H9 (cell line): ENCODE measurements at regions not wholly inside any gene's neighbourhood (a gene's known extent, or its start where the extent isn't known, plus 50 kb on each side); places are given as distances from the start of the nearest gene placed in this dataset.

Experiments used
- DNase-seq: peaks from one replicate; pipeline ENCODE4 v3.0.0-alpha.2; 2017
- H2AFZ ChIP-seq: one replicate; pipeline ENCODE4 v1.6.1; 2013; ENCODE audit warnings: mild to moderate bottlenecking, low read length, control low read depth, moderate library complexity
- H2AK5ac ChIP-seq: 2 replicates; pipeline ENCODE4 v1.6.1; 2013; ENCODE audit warnings: low read length, control low read depth, mixed read lengths; ENCODE audit not compliant: insufficient read length
- H2BK120ac ChIP-seq: one replicate; pipeline ENCODE4 v1.6.1; 2013; ENCODE audit warnings: low read depth, mild to moderate bottlenecking, low read length, control low read depth, inconsistent platforms; ENCODE audit not compliant: poor library complexity, severe bottlenecking
- H2BK12ac ChIP-seq: 2 replicates; pipeline ENCODE4 v1.6.1; 2013; ENCODE audit warnings: low read length, control low read depth, mixed read lengths, low read depth; ENCODE audit not compliant: insufficient read length
- H2BK15ac ChIP-seq: 2 replicates; pipeline ENCODE4 v1.6.1; 2013; ENCODE audit warnings: low read depth, low read length, control low read depth
- H2BK20ac ChIP-seq: one replicate; pipeline ENCODE4 v1.6.1; 2013; ENCODE audit warnings: low read depth, mild to moderate bottlenecking, low read length, control low read depth, inconsistent platforms; ENCODE audit not compliant: poor library complexity, severe bottlenecking
- H2BK5ac ChIP-seq: 2 replicates; pipeline ENCODE4 v1.6.1; 2013; ENCODE audit warnings: low read length, control low read depth, mixed read lengths; ENCODE audit not compliant: insufficient read length
- H3K14ac ChIP-seq: 2 replicates; pipeline ENCODE4 v1.6.1; 2013; ENCODE audit warnings: low read length, control low read depth; ENCODE audit not compliant: insufficient read depth
- H3K18ac ChIP-seq: 2 replicates; pipeline ENCODE4 v1.6.1; 2013; ENCODE audit warnings: low read depth, mild to moderate bottlenecking, mixed read lengths, low read length, control low read depth; ENCODE audit not compliant: insufficient read length
- H3K23ac ChIP-seq: 2 replicates; pipeline ENCODE4 v1.6.1; 2013; ENCODE audit warnings: low read length, control low read depth, mixed read lengths, low read depth; ENCODE audit not compliant: insufficient read length
- H3K23me2 ChIP-seq: 2 replicates; pipeline ENCODE4 v1.6.1; 2013; ENCODE audit warnings: low read depth, mild to moderate bottlenecking, mixed read lengths, low read length, control low read depth; ENCODE audit not compliant: insufficient read length, poor library complexity, severe bottlenecking
- H3K27ac ChIP-seq: 2 replicates; pipeline ENCODE4 v1.5.1; 2013; ENCODE audit warnings: low read length, control low read depth, mixed read lengths, low read depth; ENCODE audit not compliant: insufficient read length
- H3K27me3 ChIP-seq: 2 replicates; pipeline ENCODE4 v1.6.1; 2013; ENCODE audit warnings: low read length, control low read depth, inconsistent platforms; ENCODE audit not compliant: insufficient read depth
- H3K4ac ChIP-seq: 2 replicates; pipeline ENCODE4 v1.6.1; 2013; ENCODE audit warnings: low read depth, mild to moderate bottlenecking, control low read depth, inconsistent platforms, low read length, moderate library complexity
- H3K4me1 ChIP-seq: 2 replicates; pipeline ENCODE4 v1.6.1; 2013; ENCODE audit warnings: low read length, control low read depth, inconsistent platforms; ENCODE audit not compliant: insufficient read depth
- H3K4me2 ChIP-seq: 2 replicates; pipeline ENCODE4 v1.6.1; 2013; ENCODE audit warnings: low read length, control low read depth, mixed read lengths; ENCODE audit not compliant: insufficient read length, insufficient read depth
- H3K56ac ChIP-seq: 2 replicates; pipeline ENCODE4 v1.6.1; 2013; ENCODE audit warnings: low read depth, mild to moderate bottlenecking, mixed read lengths, low read length, control low read depth; ENCODE audit not compliant: insufficient read length
- H3K79me1 ChIP-seq: 2 replicates; pipeline ENCODE4 v1.6.1; 2013; ENCODE audit warnings: low read depth, mild to moderate bottlenecking, moderate library complexity, low read length, control low read depth, inconsistent platforms; ENCODE audit not compliant: insufficient read depth, poor library complexity, severe bottlenecking
- H3K79me2 ChIP-seq: 2 replicates; pipeline ENCODE4 v1.6.1; 2013; ENCODE audit warnings: low read length, control low read depth, inconsistent platforms; ENCODE audit not compliant: insufficient read depth
- H3K9ac ChIP-seq: 2 replicates; pipeline ENCODE4 v1.6.1; 2013; ENCODE audit warnings: low read length, control low read depth, mixed read lengths; ENCODE audit not compliant: insufficient read length; ENCODE audit errors: extremely low read depth
- H3K9me3 ChIP-seq: one replicate; pipeline ENCODE4 v1.6.1; 2013; ENCODE audit warnings: low read depth, low read length, inconsistent platforms; ENCODE audit not compliant: control insufficient read depth
- H3T11ph ChIP-seq: one replicate; pipeline ENCODE4 v1.6.1; 2013; ENCODE audit warnings: mild to moderate bottlenecking, low read length, control low read depth, inconsistent platforms
- H4K20me1 ChIP-seq: one replicate; pipeline ENCODE4 v1.6.1; 2013; ENCODE audit not compliant: control insufficient read depth, insufficient read length, insufficient read depth
- H4K5ac ChIP-seq: 2 replicates; pipeline ENCODE4 v1.6.1; 2013; ENCODE audit warnings: low read depth, mild to moderate bottlenecking, mixed read lengths, low read length, control low read depth; ENCODE audit not compliant: insufficient read length
- H4K8ac ChIP-seq: replicated peaks from 2 replicates; pipeline ENCODE4 v1.6.1; 2013; ENCODE audit warnings: low read length, control low read depth, mixed read lengths, low read depth; ENCODE audit not compliant: insufficient read length
- H4K91ac ChIP-seq: 2 replicates; pipeline ENCODE4 v1.6.1; 2013; ENCODE audit warnings: low read depth, mild to moderate bottlenecking, moderate library complexity, mixed read lengths, low read length, control low read depth; ENCODE audit not compliant: insufficient read length
- H3K27ac Mint-ChIP-seq, 3 experiments: 2 replicates in 2 of 3; 3 replicates in 1 of 3; pipeline ENCODE4 v1.8.0; 2020 to 2021; ENCODE audit warnings: mixed read lengths in 3 of 3, mild to moderate bottlenecking in 1 of 3, moderate library complexity in 1 of 3
- H3K27me3 Mint-ChIP-seq: 2 replicates; pipeline ENCODE4 v1.8.0; 2021; ENCODE audit warnings: low read depth, mild to moderate bottlenecking, moderate library complexity, mixed read lengths
- H3K36me3 Mint-ChIP-seq, 3 experiments: 2 replicates in 2 of 3; 3 replicates in 1 of 3; pipeline ENCODE4 v1.8.0; 2020 to 2021; ENCODE audit warnings: low read depth in 3 of 3, mixed read lengths in 3 of 3; ENCODE audit not compliant: insufficient read depth in 1 of 3
- H3K4me1 Mint-ChIP-seq, 2 experiments: 2 replicates each; pipeline ENCODE4 v1.8.0; 2020; ENCODE audit warnings: mixed read lengths in 2 of 2
- H3K4me3 Mint-ChIP-seq, 2 experiments: 2 replicates in 1 of 2; 3 replicates in 1 of 2; pipeline ENCODE4 v1.8.0; 2020 to 2021; ENCODE audit warnings: mild to moderate bottlenecking in 2 of 2, mixed read lengths in 2 of 2, moderate library complexity in 1 of 2
- H3K9me3 Mint-ChIP-seq, 2 experiments: 2 replicates in 1 of 2; 3 replicates in 1 of 2; pipeline ENCODE4 v1.8.0; 2020; ENCODE audit warnings: mild to moderate bottlenecking in 2 of 2, mixed read lengths in 2 of 2, moderate library complexity in 1 of 2
- WGBS: extraction: QIAGEN DNeasy Blood & Tissue Kit; methylation state at CpG from one replicate; pipeline ENCODE4 v1.1.7; 2013; ENCODE audit warnings: missing lambda C conversion rate, low lambda C conversion rate, mixed read lengths; ENCODE audit not compliant: insufficient read length; ENCODE audit errors: extremely low coverage; 5-methylcytosine and 5-hydroxymethylcytosine counted together
- TF ChIP-seq, protein P1 (sequence below): fragments of 200-600 bp; sonication (generic); conservative IDR thresholded peaks from 3 replicates; pipeline ENCODE4 v1.8.0; 2021; ENCODE audit warnings: antibody characterized with exemption, mild to moderate bottlenecking

DNA sequence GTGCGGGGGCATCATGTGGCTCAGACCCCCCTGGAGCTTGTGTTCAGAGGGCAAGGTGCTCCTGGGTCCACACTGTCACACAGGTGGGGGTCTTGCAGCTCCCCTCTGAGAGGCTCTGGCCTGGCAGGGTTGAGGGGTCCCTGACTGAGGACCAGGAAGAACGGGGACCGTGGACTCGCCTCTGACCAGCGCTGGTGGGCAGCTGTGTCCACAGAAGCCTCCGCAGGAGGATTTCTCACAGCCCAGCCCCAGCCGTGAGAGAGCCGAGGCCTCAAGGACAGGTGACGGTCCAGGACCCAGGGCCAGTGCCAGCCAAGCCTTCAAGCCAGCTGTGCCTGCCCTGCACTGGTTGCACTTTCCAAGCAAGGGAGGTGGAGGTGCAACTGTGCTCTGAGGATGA, 63.5 kb upstream of the TTC34 start:
- Mint-ChIP-seq H3K36me3 (peaks cover 0 to 7% (median 4%) of the 10 kb centered on the region in 3 experiments; a peak in 3 of 7 replicates), H3K27me3 (peaks cover 5% of the 10 kb centered on the region), H3K27ac (no peak overlapping the region), H3K4me1 (no peaks in the 10 kb centered on the region), H3K4me3 (no peak overlapping the region), H3K9me3 (peaks cover 0 to 67% of the 10 kb centered on the region in 2 experiments; a peak in 3 of 5 replicates)
- H4K5ac ChIP-seq, result no peak overlapping the region
- no peak overlapping the region for H2AK5ac ChIP-seq
- no peaks in the 10 kb centered on the region for H3K79me1 ChIP-seq
- H2BK120ac ChIP-seq, result no peak overlapping the region
- no peak overlapping the region for H3K23ac ChIP-seq
- H3K27ac ChIP-seq, result no peak overlapping the region
- H2BK12ac ChIP-seq, result no peak overlapping the region
- no peak overlapping the region for H3K14ac ChIP-seq
- DNase-seq, result no peak
- no peak overlapping the region for H4K8ac ChIP-seq
- no peak overlapping the region for H3K18ac ChIP-seq
- TF ChIP-seq, protein P1, sequence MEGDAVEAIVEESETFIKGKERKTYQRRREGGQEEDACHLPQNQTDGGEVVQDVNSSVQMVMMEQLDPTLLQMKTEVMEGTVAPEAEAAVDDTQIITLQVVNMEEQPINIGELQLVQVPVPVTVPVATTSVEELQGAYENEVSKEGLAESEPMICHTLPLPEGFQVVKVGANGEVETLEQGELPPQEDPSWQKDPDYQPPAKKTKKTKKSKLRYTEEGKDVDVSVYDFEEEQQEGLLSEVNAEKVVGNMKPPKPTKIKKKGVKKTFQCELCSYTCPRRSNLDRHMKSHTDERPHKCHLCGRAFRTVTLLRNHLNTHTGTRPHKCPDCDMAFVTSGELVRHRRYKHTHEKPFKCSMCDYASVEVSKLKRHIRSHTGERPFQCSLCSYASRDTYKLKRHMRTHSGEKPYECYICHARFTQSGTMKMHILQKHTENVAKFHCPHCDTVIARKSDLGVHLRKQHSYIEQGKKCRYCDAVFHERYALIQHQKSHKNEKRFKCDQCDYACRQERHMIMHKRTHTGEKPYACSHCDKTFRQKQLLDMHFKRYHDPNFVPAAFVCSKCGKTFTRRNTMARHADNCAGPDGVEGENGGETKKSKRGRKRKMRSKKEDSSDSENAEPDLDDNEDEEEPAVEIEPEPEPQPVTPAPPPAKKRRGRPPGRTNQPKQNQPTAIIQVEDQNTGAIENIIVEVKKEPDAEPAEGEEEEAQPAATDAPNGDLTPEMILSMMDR, result no peak
- H2AFZ ChIP-seq, result no peak overlapping the region
- no peak overlapping the region for H3K4ac ChIP-seq
- no peak overlapping the region for H3K56ac ChIP-seq
- H2BK15ac ChIP-seq, result no peak overlapping the region
- H3K23me2 ChIP-seq, result no peaks in the 10 kb centered on the region
- no peaks in the 10 kb centered on the region for H4K20me1 ChIP-seq
- H2BK20ac ChIP-seq, result no peak overlapping the region
- H3K4me2 ChIP-seq, result no peak overlapping the region
- H3K27me3 ChIP-seq, result no peaks in the 10 kb centered on the region
- H3K79me2 ChIP-seq, result no peaks in the 10 kb centered on the region
- H3K9ac ChIP-seq, result no peak overlapping the region
- H4K91ac ChIP-seq, result no peak overlapping the region
- no peak overlapping the region for H3T11ph ChIP-seq
- H3K9me3 ChIP-seq, result peaks cover 67% of the 10 kb centered on the region
- no peaks in the 10 kb centered on the region for H3K4me1 ChIP-seq
- no peak overlapping the region for H2BK5ac ChIP-seq
- WGBS, result no CpG with 5 or more reads among the region's 9 CpGs
